Stimulated activated CD8-positive, alpha-beta memory T cell treated with anti-CD3 and anti-CD28 coated beads, Interleukin-7, amount 100 ng/mL, for 1 hour (primary cell): ENCODE measurements at regions not wholly inside any gene's neighbourhood (a gene's known extent, or its start where the extent isn't known, plus 50 kb on each side); places are given as distances from the start of the nearest gene placed in this dataset.

ENCODE experiments used
- DNase-seq, 2 donors: peaks; one replicate each; pipeline ENCODE4 v3.0.0-alpha.2; 2020; ENCODE audit warnings: low read depth in 2 of 2

DNA sequence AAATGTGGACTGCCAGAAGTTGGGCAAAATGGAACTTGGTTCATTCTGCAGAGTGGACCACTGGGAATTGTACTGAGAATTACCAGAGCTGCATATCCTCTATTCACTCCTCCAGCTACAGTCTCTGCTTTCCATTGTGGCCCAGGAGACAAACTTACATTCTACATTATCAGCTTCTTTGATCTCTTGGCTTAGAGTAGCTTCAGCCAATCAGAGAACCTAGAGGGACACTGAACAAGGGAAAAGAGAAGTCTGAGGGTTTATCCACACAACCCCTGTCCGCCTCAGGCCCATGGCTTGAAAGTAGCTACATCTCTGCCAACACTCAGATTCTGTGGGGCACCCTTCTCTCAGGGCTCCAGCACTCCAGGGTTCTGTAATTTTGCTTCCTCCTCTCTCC lies 251.1 kb downstream of the TRIB2 start:
- no peak for DNase-seq

DNA sequence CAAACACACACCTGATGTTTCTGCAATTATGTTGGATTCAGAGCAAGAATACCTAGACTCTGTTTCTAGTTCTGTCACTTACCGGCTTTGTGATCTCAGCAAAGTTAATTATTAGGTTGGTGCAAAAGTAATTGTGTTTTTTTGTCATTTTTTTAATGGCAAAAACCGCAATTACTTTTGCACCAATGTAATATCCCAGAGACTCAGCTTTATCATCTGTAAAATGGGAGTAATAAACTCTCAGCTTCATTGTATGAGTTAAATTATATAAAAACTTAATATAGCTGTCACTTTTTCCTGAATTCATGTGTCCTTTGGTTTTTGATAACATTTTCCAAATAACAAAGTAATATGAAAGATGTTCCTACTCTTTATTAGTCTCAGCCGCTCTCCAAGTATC lies 251.7 kb downstream of the TRIB2 start:
- no peak for DNase-seq

DNA sequence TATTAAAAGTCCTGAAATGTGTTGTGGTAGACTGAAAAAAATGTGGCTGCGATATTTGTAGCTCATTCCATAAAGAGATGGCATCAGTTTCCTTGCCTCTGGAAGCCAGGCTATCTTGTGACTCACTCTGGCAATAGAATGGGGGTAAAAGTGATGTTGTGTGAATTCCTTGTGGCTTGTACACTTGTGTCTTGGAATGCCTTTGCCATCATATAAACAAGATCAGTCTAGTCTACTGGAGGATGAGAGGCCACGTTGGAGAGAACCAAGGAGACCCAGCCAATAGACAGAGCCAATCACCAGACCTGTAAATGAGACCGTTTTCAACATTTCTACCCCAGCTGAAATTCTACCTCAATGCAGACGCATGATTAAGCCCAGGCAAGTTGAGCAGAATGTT lies 254.1 kb downstream of the TRIB2 start:
- no peak for DNase-seq

DNA sequence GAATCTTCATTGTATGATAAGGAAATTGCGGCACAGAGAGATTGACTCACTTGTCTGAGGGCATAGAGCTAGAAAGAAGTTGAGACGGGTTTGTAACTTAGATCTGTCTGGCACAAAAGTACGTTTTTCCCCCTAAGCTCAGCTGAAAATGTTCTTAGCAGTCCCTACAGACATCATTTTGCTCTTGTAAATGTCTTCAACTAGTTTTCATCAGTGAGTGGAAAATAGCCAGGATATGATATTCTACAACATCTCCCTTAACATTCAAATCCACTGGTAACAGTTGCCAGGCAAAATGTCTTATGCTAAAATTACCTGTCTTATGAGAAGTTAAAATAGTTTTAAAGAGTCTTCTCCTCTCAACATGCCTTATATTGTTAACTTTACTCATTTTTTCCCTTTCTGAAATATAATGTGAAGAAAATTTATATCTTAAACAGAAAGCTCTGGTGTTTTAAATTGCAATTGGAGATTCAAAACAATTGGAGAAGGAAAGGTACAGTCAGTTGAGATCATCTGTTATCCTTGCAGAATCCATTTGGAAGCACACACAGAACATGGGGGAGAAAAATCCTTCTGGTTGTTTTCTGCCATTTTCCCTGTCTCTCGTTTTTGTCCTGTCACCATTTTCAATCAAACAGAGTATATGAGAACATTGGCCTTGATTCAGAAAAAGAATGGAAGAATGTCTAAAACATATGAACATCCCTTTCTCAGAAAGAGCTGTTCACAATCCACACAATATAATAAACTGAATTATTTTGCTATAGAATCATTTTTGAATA lies 255.0 kb downstream of the TRIB2 start:
- DNase-seq: no peak

DNA sequence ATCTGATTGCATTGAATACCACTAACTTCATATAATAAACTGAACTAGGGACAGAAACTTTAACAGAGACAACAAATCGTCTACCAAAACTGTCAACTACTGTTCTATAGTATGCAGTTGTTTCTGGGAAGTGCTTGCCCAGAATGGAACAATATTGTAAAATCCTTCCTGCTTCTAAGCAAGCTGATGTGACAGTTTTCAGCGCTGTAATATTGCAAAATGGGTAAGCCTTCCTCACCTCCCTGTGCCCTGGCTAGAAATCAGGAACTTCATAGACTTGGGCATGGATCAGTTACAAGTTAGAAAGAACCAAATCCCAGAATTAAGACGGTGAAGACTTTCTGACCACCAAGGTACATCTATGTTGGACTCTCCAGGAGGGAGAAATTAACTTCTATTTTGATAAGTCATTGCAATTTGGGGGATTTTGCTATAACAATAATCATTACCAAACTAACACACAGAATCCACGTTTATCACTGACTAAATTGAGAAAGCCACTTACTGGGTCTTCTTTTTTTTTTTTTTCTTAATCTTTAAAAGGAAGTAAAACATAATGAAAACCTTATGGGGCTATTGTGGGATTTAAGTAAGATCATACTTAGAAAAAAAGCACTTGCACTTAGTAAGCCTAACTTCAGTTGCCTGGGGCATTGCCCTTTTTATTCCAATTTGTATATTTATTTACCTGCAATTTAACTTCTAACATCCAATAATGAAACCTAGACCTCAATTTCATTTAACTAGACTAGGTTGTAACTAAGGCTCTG lies 261.5 kb downstream of the TRIB2 start:
- no peak for DNase-seq

DNA sequence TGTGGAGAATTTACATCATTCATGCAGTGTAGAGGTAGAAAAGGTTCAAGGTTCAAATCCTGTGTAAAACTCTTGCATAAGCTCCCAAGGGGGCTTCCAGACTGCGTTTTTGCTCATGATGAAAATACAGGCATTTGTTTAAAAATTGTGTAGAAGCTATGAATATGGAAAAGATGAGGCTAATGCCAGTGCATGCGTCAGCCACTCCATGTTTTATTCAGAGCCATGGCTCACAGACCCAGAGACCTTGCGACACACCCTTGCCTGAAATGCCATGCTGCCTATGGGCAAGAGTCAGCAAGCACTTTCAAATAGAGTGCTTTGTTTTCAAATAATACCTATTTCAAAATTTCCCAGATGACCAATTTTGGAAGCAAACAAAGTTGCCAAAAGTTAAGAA lies 262.3 kb downstream of the TRIB2 start:
- DNase-seq: no peak

DNA sequence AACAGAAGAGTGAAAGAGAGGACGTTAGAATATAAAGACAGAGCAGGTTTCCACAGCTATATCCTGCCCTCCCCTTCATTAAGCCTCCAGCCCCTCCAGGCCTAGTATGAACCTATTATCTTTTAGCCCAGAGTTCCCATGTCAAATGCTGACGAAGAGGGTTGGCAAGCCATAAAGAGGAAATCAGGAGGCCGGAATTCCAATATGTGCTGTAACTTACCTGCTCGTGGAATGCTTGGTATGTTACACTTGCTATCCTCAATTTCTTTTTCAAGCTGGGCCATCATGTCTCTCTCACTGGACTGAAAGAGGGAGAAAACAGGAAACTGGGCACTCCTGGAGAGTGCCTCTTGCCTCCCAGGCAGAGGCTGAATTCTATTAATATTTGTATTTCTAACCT lies 264.1 kb downstream of the TRIB2 start:
- no peak for DNase-seq

DNA sequence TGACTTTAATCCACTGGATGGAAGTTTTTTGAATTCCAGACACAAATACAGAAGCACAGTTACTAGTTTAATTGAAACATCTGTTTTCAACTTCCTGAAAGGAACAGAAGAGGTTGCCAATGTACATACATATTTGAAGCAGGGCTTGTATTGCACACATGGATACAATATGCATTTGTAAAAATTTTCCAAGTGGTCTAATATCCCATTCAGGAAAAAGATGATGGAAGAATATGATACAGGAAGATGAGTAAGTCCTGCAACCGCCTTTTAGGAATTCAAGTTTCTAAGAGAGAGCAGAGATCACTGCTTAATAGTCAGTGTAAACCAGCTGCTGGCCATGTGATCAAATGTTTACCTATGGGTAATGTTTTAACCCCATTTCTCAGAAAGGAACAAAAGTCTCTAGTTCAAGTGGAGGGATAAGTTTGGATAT lies 265.4 kb downstream of the TRIB2 start:
- no peak for DNase-seq

DNA sequence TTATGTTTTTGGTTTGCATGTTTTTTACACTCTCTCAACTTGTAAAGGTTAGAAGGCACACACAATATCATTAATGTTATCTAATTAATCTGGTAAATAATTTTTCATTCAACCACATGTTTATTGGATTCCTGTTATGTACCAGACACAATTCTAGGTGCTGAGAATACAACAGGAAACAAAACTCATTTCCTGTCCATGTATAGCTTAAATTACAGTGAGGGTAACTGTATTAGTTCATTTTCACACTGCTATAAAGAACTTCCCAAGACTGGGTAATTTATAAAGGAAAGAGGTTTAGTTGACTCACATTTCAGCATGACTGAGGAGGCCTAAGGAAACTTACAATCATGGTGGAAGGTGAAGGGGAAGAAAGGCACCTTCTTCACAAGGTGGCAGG lies 270.5 kb downstream of the TRIB2 start:
- no peak for DNase-seq

DNA sequence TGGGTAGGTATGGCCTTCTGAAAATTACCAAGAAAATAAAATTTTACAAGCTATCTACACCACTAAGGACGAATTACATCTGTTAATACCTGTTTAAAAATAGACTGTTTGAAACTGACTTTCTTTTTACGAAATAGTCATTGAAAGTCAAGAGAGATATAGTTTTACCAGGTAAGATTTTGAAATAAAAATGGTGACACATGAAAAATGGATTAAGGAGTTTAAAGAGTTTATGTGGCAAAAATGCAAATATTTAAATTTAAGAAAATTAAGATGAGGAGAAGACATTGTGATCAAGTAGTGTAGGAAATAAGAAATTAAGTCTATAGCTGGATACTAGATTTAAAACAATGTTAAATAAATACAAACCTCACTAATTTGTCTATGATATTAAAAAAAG lies 271.5 kb downstream of the TRIB2 start:
- DNase-seq: no peak

DNA sequence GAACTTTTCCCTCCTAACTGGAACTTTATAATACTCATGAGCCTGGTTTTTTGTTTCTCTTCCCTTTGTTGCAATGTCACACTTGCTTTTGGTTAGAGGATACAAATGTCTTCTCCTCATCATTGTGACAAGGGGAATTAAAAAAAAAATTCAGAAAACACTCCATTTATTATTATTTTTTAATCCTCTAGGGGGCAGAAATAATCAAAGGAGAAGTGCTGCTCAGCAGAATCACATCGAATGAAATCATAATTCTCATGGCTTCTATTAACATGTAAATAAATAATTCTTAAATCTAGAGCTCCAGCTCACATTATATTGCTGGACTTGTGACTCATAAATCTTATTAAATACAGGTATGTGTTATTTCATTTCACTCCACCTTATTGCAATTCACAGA lies 273.8 kb downstream of the TRIB2 start:
- DNase-seq: no peak

DNA sequence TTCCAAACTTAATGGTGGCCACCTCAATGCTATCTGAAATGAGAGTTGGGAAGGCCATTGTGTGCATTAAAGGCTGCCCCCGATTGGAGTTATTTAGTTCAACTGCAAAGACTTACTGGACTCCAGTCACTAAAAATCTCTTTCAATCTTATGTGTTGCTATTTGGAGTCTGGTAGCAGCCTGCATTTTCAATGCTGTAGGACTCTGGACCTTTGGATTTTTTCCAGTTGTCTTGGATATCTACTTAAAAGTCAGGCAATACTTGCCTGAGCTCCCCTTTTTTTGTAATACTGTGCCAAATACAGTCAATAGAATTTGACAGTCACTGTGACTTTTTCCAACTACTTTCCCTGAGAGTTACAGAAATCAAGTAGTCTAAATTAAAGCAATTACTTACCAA lies 281.9 kb downstream of the TRIB2 start:
- DNase-seq: no peak

DNA sequence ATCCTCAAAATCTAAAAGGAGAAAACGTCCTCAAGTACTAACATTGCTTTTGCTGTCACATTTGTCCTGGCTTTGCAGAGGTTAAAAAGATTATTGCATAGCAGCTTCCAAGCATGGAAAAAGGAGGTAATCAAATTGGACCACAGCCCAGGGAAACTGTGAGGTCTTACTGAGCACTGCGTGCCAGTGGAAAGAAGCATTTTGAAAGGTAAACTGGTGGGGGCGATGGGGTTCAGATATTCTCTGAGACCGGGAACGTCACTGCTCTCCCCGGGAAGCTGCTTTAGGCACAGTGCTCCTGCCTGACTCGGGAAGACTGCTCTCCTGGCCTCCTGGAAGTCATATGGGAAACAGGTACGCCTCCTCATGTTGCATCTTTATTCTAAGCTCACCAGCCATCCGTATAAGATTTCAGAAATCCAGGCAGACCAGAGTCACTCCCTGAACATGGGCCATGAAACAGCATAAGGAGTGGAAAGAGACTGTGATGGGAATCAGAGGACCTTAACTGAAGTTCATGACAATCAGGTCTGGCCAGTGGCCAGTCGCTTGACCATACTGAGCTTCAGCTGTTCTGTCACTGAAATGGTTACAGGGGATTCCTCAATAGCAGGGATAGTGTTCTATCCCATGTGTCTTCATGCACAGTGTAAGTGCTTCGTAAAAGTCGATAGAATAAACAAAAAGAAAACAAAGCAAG lies 284.1 kb downstream of the TRIB2 start:
- no peak for DNase-seq

DNA sequence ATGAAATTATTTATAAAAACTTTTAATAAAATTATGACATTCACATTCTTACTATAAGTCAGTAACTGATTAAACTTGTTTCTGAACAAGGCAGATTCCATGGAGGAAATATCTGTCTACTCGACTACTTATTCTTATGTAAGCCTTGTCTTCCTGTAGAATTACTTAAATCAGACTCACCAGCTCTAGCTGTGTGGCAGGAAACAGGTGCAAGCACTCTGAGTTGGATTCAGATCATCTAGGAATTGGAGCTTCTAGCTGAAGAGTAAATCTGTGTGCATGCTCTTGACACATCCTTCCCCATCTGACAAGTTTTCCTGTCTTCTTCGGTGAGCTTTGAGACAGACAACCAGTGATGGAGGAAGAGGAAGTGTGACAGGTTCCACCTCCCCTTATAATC lies 284.7 kb downstream of the TRIB2 start:
- no peak for DNase-seq

DNA sequence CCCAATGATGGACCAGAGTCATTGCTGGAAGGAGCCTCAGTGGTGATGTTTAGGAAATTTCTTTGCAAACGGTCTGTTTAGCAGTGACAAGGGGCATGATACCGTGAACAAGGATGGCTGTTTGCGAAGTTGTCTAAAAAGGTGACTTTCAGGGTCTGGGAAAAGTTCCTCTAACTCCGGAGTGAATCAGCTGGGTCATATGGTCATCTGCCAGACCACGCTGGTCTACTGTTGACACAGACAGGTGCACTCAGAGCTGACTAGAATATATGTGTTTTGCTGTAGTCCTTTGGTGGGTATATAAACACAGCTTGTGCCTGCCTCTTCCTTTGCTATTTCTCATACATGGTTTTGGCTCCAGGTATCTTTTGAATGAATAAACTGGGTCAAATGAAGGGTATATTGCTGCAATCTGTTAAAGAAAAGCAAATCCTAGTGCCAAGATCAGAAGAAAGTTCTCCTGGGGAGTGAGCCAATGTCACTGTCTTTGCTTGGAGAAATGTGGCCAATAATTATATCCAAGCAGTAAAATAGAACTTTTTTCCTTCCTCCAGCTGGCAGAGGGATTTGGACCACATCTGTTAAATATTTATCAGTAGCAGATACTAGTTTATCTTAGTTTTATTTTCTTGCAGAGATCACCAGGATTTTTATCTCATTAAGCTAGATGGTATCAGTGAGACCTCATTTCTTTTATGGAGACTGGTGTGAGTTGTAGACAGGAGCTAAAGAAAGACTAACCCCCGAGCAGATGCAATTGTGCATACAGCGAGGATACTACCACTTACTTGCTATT lies 286.0 kb downstream of the TRIB2 start:
- DNase-seq: no peak

DNA sequence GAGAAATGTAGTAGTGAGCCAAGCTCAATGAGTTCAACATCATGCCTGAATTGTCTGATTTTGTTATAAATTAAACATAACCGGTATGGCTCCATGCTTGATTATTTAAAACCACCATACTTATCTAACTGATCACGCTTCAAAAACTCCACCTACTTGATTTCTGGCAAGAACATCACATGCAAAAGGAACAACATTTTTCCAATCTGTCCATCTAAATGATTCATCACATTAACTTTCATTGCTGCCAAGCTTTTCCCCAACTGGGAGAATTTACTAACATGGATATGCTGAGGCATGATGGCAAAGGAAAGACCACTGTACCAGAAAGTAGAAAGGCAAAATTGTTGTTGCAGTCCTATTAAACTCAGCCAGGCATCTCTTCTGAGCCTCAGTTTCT lies 286.8 kb downstream of the TRIB2 start:
- DNase-seq: no peak

DNA sequence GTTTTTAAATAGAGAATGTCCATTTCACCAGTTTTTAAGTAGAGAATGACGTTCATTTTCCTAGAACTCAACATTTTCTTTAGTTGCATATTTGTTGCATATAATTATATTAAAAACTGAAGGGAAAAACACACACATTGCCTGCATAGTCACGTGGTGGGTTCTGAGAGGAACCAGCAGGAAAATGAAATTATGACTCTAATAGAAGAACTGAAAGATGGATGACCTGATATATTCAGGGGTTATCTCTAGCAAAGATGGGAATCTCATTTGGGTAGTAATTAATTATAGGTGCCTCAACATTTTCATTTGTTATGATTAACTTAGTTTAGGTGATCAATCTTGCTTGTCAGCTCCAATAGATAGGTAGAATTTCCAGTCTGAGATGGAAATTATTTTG lies 288.3 kb downstream of the TRIB2 start:
- no peak for DNase-seq

DNA sequence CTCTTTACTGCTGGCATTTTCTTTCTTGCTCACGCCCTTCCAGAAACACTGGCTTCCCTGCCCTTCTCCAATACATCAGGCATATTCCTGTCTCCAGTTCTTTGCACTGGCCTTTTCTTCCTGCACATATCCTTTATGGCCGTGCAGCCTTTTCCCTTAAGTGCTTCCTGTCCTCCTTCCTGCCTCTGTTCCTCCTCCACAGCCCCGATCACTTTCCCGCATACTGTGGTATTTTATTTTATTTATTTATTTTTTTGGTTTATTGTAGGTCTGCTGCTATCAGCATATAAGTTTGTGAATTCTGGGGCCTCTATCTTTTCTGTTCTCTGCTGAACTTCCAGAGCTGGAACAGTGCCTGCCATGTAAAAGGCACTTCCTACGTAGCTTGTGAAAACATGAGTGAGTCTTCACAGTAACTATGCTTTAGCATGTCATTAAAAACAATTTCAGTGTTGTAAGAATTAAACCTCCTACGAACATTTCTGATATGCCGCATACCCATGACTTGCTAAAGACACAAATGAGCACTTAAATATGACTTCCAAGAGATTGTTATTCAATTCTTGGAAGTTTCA lies 289.1 kb downstream of the TRIB2 start:
- no peak for DNase-seq

DNA sequence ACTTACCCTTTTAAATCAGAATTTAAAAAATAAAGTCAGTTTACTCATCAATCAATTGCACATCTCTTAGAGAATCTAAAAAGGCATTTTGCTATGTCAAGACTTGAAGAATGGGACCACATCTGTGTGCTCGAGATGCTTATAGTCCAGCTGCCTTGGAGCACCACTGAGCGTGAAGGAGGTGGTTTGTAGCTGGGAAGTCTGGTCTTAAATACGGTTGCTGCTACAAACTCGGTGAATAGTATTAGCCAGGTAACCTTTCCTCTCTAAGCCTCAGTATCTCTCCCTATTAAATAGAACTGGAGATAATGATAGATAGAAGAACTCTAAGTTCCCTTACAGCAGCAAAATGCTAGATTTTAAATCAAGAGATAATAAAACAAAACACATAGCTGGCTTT lies 289.7 kb downstream of the TRIB2 start:
- DNase-seq: no peak

DNA sequence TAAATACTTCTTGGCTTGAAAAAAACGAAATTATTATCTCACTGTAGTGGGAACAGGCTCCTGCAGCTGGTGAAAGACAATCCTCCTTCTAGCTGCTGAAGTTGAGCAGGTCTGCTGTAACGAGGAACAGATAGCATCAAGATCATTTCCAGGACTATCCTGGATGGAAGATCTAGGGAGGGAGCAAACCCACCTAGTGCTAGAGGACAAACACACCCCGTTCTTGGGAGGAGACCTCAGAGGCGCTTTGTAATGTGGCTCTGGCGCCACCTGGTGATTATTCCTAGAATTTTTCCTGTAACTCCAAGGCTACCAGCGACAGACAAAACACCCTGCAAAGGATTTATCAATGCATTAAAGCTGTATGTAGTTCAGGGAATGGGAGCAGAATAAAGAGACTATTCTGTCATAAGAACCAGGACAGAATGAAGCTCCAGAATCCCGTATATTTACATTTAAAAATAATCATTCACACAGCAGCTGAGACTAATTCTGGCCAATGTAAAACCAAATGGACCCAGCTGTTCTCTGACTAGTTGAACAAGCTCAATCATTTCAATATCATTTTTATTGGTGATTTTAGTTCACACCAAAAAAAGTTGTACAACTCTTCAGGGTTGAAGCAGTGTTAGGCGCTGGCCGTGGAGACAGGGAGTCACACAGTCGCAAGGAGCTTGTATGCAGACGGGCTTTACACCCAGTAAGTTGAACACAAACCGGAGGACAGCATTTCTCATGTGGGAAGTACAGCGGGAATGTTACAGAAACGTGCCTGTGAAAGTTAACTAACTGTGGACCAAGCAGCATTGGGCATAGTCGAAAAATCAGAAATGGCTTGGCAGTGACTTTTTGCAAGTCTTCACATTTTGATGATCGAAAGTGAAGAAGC lies 290.3 kb downstream of the TRIB2 start:
- DNase-seq: peak; percentile 7 to 41
